K562 (cell line): ENCODE measurements at regions not wholly inside any gene's neighbourhood (a gene's known extent, or its start where the extent isn't known, plus 50 kb on each side); places are given as distances from the start of the nearest gene placed in this dataset.

Source experiments
- ATAC-seq: fragments of 200-7000 bp; cut with Tn5 transposase; 3 replicates; pipeline ENCODE4 v1.9.1; 2020; ENCODE audit warnings: moderate library complexity
- BruUV-seq: library from RNA; stranded (reverse); fragments of 400-500 nt; replicated peaks from 2 replicates; lab custom pipeline; 2021; lab: Mats Ljungman, UMichigan
- CTCF ChIA-PET: fragments of 300-600 bp; formaldehyde crosslinking; extraction: SDS; loops from one replicate; lab custom pipeline; 2021; ENCODE audit warnings: low intra/inter-chr PET ratio; lab: Yijun Ruan, JAX
- POLR2A ChIA-PET: fragments of 300-600, 350-650 bp; sonication (Branson Sonifier 250); formaldehyde crosslinking; extraction: SDS; loops from one replicate; lab custom pipeline; 2021; ENCODE audit warnings: antibody characterized with exemption, inconsistent platforms; lab: Yijun Ruan, JAX
- DNase-seq, 4 experiments: peaks; one replicate each; pipeline versions ENCODE4 v3.0.0 to v3.0.0-alpha.2; 2011 to 2018; ENCODE audit warnings: low spot score in 3 of 4, mixed read lengths in 3 of 4; ENCODE audit errors: extremely low read depth in 1 of 4
- FAIRE-seq: peaks from 2 replicates; lab custom pipeline; 2011; peaks lifted over from hg19 to GRCh38; lab: Jason Lieb, UNC
- H2AFZ ChIP-seq: 2 replicates; pipeline ENCODE4 v1.6.0; 2011; ENCODE audit warnings: low read depth, low read length, control low read depth, inconsistent platforms
- H3K27ac ChIP-seq: fragments of 200-600 bp; 3 replicates; pipeline ENCODE4 v1.8.0; 2011; ENCODE audit warnings: low read depth, mild to moderate bottlenecking, control low read depth, inconsistent platforms, low read length, moderate library complexity, mixed read lengths; ENCODE audit errors: extremely low read depth
- H3K27me3 ChIP-seq, 2 experiments: fragments of 300-600 bp in 1 of 2; 2 replicates in 1 of 2; 3 replicates in 1 of 2; pipeline versions ENCODE4 v1.6.0 to v1.8.0; 2011; ENCODE audit warnings: inconsistent platforms in 2 of 2, low read length in 2 of 2, mild to moderate bottlenecking in 1 of 2, mixed read lengths in 1 of 2, moderate library complexity in 1 of 2; ENCODE audit not compliant: control insufficient read depth in 2 of 2, insufficient read depth in 2 of 2
- H3K36me3 ChIP-seq: fragments of 300-600 bp; 3 replicates; pipeline ENCODE4 v1.8.0; 2011; ENCODE audit warnings: mild to moderate bottlenecking, low read length, inconsistent platforms; ENCODE audit not compliant: control insufficient read depth, insufficient read depth
- H3K4me1 ChIP-seq, 2 experiments: fragments of 200-600 bp in 1 of 2; replicated peaks in 1 of 2; 2 replicates in 1 of 2; 3 replicates in 1 of 2; pipeline versions ENCODE4 v1.5.1 to v1.8.0; 2011; ENCODE audit warnings: inconsistent platforms in 2 of 2, low read length in 2 of 2, mild to moderate bottlenecking in 1 of 2, mixed read lengths in 1 of 2, moderate library complexity in 1 of 2; ENCODE audit not compliant: control insufficient read depth in 2 of 2, insufficient read depth in 2 of 2
- H3K4me2 ChIP-seq: 2 replicates; pipeline ENCODE4 v1.6.1; 2011; ENCODE audit warnings: low read length, control low read depth, inconsistent platforms, mixed read lengths; ENCODE audit not compliant: insufficient read depth
- H3K4me3 ChIP-seq: fragments of 200-600 bp; sonication (generic), shearing (Covaris generic); 2 replicates; pipeline ENCODE4 v1.5.1; 2016; ENCODE audit warnings: control low read depth, inconsistent platforms
- H3K79me2 ChIP-seq: fragments of 200-600 bp; 3 replicates; pipeline ENCODE4 v1.8.0; 2011; ENCODE audit warnings: low read length, inconsistent platforms; ENCODE audit not compliant: control insufficient read depth, insufficient read depth
- H3K9ac ChIP-seq, 2 experiments: 2 replicates each; pipeline versions ENCODE4 v1.6.0 to v1.6.1; 2011; ENCODE audit warnings: low read depth in 2 of 2, low read length in 2 of 2, control low read depth in 1 of 2, inconsistent platforms in 1 of 2, mild to moderate bottlenecking in 1 of 2, mixed read lengths in 1 of 2; ENCODE audit not compliant: insufficient read depth in 1 of 2
- H3K9me1 ChIP-seq: one replicate; pipeline ENCODE4 v1.6.0; 2011; ENCODE audit warnings: inconsistent platforms, mild to moderate bottlenecking, low read length, moderate library complexity; ENCODE audit not compliant: control insufficient read depth, insufficient read depth
- H3K9me3 ChIP-seq: replicated peaks from 2 replicates; pipeline ENCODE4 v1.5.1; 2011; ENCODE audit warnings: low read depth, low read length, inconsistent platforms; ENCODE audit not compliant: control insufficient read depth, insufficient read depth
- H4K20me1 ChIP-seq: replicated peaks from 2 replicates; pipeline ENCODE4 v1.6.1; 2011; ENCODE audit warnings: low read length, inconsistent platforms, mixed read lengths; ENCODE audit not compliant: control insufficient read depth, insufficient read depth
- DACH1 ChIP-seq: fragments of 450-650 bp; IDR thresholded peaks from 2 replicates; pipeline ENCODE4 v1.6.1; 2018; ENCODE audit not compliant: partially characterized antibody
- NEUROD1 ChIP-seq: fragments of 150-350 bp; IDR thresholded peaks from 2 replicates; pipeline ENCODE4 v1.6.1; 2014; ENCODE audit warnings: borderline replicate concordance, low read length, low read depth; ENCODE audit not compliant: partially characterized antibody
- SIRT6 ChIP-seq: IDR thresholded peaks from one replicate; pipeline ENCODE4 v1.6.1; 2012; ENCODE audit warnings: low read depth, mild to moderate bottlenecking, control low read depth, inconsistent platforms, low read length, moderate library complexity
- TCF7 ChIP-seq: sonication (generic); IDR thresholded peaks from 2 replicates; pipeline ENCODE4 v1.6.1; 2016; ENCODE audit warnings: antibody characterized with exemption, borderline replicate concordance
- ZNF175 ChIP-seq: fragments of 200-800 bp; sonication (Bioruptor generic); IDR thresholded peaks from 2 replicates; pipeline ENCODE4 v1.6.1; 2016; ENCODE audit warnings: low read depth, mild to moderate bottlenecking, missing genetic modification characterization, missing compliant biosample characterization
- ZNF644 ChIP-seq: fragments of 200-800 bp; sonication (Bioruptor generic); IDR thresholded peaks from 2 replicates; pipeline ENCODE4 v1.6.1; 2016; ENCODE audit warnings: low read depth, missing genetic modification characterization, missing compliant biosample characterization
- WGBS: fragments of 100-300 bp; shearing (Covaris generic); methylation state at CpG from one replicate; pipeline ENCODE4 v1.1.6; 2016; ENCODE audit warnings: low coverage, mixed read lengths; ENCODE audit not compliant: insufficient coverage; ENCODE audit errors: missing lambda C conversion rate; 5-methylcytosine and 5-hydroxymethylcytosine counted together
- in situ Hi-C: fragments of 300-500 bp; cut with MboI; formaldehyde crosslinking; loops from 4 replicates; pipeline ENCODE4 v1.15.0; 2018; ENCODE audit warnings: inconsistent platforms, mixed read lengths
- intact Hi-C: fragments of 100-400 bp; cut with micrococcal nuclease; formaldehyde crosslinking; loops from 2 replicates; pipeline ENCODE4 v1.14.2; 2022
- TF ChIP-seq, protein P1 (sequence below): sonication (generic); formaldehyde crosslinking; IDR thresholded peaks from 2 replicates; pipeline ENCODE4 v1.8.0; 2022; ENCODE audit warnings: mild to moderate bottlenecking, low read depth, missing genetic modification reagents
- TF ChIP-seq, protein P2 (sequence below), 2 experiments: fragments of 250-450 bp in 1 of 2; fragments of 450-650 bp in 1 of 2; sonication (Bioruptor Pico) in 1 of 2; IDR thresholded peaks; 2 replicates each; pipeline versions ENCODE4 v1.6.1 to v1.8.0; 2016 to 2021; ENCODE audit warnings: mild to moderate bottlenecking in 2 of 2, moderate library complexity in 2 of 2, missing compliant biosample characterization in 1 of 2, missing genetic modification characterization in 1 of 2
- TF ChIP-seq, protein P3 (sequence below): fragments of 250-450 bp; sonication (Bioruptor Pico); IDR thresholded peaks from 2 replicates; pipeline ENCODE4 v1.4.0; 2020; ENCODE audit warnings: borderline replicate concordance
- TF ChIP-seq, protein P4 (sequence below): sonication (generic); formaldehyde crosslinking; IDR thresholded peaks from 2 replicates; pipeline ENCODE4 v1.8.0; 2023; ENCODE audit warnings: mild to moderate bottlenecking, missing genetic modification reagents
- TF ChIP-seq, protein P5 (sequence below): sonication (generic); formaldehyde crosslinking; IDR thresholded peaks from 2 replicates; pipeline ENCODE4 v1.8.0; 2022; ENCODE audit warnings: missing genetic modification reagents, mild to moderate bottlenecking, borderline replicate concordance
- TF ChIP-seq, protein P6 (sequence below): fragments of 450-650 bp; IDR thresholded peaks from 2 replicates; pipeline ENCODE4 v1.6.1; 2017; ENCODE audit warnings: mild to moderate bottlenecking, moderate library complexity
- TF ChIP-seq, protein P7 (sequence below), 2 experiments: fragments of 450-650 bp in 1 of 2; sonication (generic) in 1 of 2; formaldehyde crosslinking; conservative IDR thresholded peaks; 2 replicates each; pipeline versions ENCODE4 v1.4.0 to v1.8.1; 2020 to 2022; ENCODE audit warnings: mild to moderate bottlenecking in 1 of 2, missing genetic modification reagents in 1 of 2

DNA sequence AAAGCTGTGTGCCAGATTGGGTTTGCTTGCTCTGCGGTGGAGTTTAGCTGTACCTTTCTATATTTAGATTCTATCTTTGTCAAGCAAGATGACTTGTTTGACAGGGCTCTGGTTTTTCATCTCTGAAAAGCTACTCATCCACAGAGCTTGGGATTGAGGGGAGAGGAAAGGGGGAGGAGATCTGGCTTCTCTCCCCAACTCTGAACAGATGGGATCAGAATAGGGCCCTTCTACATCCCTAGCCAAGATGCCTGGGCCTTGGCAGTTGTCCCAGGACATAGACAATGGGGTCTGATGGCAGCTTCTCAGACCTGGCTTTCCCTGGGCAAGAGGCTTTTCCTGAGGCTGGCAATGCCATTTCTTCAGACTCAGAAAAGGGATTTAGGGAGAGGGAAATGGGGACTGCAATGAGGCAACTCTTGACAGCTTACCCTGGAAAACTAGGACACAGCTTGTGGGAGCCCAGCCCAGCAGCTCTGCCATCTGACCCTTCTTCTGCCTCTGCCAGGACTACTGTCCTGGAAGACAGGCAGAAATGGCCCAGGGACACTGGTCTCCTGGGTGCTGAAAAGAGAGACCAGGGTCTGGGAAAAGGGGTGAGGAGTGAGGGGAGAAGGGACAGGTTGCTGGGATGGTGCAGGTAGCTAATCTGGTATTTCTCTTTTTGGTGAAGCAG lies 50.2 kb upstream of the ASTN2 start:
- ChIA-PET CTCF (no interaction called here), POLR2A (no interaction called here)
- Histone ChIP-seq H3K4me3 (no peak overlapping the region), H3K9me3 (no peaks in the 10 kb centered on the region), H3K4me2 (no peak overlapping the region), H3K9ac (no peak overlapping the region), H3K9me1 (no peaks in the 10 kb centered on the region), H3K36me3 (no peaks in the 10 kb centered on the region), H3K27ac (no peak overlapping the region), H3K27me3 (no peaks in the 10 kb centered on the region), H4K20me1 (no peaks in the 10 kb centered on the region), H3K79me2 (no peaks in the 10 kb centered on the region), H2AFZ (no peak overlapping the region), H3K4me1 (no peaks in the 10 kb centered on the region)
- intact Hi-C loops (no loop called here), in situ Hi-C loops (no loop called here)
- no peak for DNase-seq
- WGBS = no CpG with 5 or more reads among the region's 1 CpG
- ATAC-seq = no peak
- no TSS peak for BruUV-seq
- no peak for FAIRE-seq
- TF ChIP-seq, protein P1, sequence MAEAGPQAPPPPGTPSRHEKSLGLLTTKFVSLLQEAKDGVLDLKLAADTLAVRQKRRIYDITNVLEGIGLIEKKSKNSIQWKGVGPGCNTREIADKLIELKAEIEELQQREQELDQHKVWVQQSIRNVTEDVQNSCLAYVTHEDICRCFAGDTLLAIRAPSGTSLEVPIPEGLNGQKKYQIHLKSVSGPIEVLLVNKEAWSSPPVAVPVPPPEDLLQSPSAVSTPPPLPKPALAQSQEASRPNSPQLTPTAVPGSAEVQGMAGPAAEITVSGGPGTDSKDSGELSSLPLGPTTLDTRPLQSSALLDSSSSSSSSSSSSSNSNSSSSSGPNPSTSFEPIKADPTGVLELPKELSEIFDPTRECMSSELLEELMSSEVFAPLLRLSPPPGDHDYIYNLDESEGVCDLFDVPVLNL (CRISPR knock-in tag) = no peak
- TF ChIP-seq, protein P2, sequence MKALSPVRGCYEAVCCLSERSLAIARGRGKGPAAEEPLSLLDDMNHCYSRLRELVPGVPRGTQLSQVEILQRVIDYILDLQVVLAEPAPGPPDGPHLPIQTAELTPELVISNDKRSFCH (CRISPR knock-in tag; IDR thresholded peaks at IDR 0.05) = no peak
- TF ChIP-seq, protein P2 (tag; IDR thresholded peaks at IDR 0.05) = no peak
- TF ChIP-seq DACH1 (no peak), NEUROD1 (no peak), ZNF644 (tag) (no peak), SIRT6 (no peak), TCF7 (no peak), ZNF175 (no peak)
- TF ChIP-seq, protein P3, sequence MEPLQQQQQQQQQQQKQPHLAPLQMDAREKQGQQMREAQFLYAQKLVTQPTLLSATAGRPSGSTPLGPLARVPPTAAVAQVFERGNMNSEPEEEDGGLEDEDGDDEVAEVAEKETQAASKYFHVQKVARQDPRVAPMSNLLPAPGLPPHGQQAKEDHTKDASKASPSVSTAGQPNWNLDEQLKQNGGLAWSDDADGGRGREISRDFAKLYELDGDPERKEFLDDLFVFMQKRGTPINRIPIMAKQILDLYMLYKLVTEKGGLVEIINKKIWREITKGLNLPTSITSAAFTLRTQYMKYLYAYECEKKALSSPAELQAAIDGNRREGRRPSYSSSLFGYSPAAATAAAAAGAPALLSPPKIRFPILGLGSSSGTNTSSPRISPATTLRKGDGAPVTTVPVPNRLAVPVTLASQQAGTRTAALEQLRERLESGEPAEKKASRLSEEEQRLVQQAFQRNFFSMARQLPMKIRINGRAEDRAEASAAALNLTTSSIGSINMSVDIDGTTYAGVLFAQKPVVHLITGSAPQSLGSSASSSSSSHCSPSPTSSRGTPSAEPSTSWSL = no peak
- TF ChIP-seq, protein P4, sequence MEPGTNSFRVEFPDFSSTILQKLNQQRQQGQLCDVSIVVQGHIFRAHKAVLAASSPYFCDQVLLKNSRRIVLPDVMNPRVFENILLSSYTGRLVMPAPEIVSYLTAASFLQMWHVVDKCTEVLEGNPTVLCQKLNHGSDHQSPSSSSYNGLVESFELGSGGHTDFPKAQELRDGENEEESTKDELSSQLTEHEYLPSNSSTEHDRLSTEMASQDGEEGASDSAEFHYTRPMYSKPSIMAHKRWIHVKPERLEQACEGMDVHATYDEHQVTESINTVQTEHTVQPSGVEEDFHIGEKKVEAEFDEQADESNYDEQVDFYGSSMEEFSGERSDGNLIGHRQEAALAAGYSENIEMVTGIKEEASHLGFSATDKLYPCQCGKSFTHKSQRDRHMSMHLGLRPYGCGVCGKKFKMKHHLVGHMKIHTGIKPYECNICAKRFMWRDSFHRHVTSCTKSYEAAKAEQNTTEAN (CRISPR knock-in tag) = no peak
- TF ChIP-seq, protein P5, sequence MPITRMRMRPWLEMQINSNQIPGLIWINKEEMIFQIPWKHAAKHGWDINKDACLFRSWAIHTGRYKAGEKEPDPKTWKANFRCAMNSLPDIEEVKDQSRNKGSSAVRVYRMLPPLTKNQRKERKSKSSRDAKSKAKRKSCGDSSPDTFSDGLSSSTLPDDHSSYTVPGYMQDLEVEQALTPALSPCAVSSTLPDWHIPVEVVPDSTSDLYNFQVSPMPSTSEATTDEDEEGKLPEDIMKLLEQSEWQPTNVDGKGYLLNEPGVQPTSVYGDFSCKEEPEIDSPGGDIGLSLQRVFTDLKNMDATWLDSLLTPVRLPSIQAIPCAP (CRISPR knock-in tag) = no peak
- TF ChIP-seq, protein P6, sequence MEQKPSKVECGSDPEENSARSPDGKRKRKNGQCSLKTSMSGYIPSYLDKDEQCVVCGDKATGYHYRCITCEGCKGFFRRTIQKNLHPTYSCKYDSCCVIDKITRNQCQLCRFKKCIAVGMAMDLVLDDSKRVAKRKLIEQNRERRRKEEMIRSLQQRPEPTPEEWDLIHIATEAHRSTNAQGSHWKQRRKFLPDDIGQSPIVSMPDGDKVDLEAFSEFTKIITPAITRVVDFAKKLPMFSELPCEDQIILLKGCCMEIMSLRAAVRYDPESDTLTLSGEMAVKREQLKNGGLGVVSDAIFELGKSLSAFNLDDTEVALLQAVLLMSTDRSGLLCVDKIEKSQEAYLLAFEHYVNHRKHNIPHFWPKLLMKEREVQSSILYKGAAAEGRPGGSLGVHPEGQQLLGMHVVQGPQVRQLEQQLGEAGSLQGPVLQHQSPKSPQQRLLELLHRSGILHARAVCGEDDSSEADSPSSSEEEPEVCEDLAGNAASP = no peak
- TF ChIP-seq, protein P7, sequence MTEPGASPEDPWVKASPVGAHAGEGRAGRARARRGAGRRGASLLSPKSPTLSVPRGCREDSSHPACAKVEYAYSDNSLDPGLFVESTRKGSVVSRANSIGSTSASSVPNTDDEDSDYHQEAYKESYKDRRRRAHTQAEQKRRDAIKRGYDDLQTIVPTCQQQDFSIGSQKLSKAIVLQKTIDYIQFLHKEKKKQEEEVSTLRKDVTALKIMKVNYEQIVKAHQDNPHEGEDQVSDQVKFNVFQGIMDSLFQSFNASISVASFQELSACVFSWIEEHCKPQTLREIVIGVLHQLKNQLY (CRISPR knock-in tag; conservative IDR thresholded peaks at IDR 0.05) = no peak
